ENCODE measurements at regions not wholly inside any gene's neighbourhood (a gene's known extent, or its start where the extent isn't known, plus 50 kb on each side); places are given as distances from the start of the nearest gene placed in this dataset.

DNA sequence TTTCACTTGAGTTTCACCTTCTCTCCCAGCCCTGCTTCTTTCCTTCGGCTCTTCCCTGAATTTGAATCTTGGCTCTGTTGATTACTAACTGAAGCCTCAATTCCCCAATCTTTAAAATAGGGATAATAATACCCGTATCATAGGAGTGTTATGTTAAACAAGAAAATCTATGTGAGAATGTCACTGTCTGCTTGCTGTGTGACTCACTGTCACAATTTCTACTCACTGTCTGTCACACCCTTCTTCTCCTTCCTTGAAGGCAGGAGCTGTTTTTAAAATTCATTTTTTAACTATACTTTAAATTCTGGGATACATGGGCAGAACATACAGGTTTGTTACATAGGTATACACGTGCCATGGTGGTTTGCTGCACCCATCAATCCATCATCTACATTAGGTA is 141.6 kb upstream of the CXCR4 start:
- TF ChIP-seq, protein P1, sequence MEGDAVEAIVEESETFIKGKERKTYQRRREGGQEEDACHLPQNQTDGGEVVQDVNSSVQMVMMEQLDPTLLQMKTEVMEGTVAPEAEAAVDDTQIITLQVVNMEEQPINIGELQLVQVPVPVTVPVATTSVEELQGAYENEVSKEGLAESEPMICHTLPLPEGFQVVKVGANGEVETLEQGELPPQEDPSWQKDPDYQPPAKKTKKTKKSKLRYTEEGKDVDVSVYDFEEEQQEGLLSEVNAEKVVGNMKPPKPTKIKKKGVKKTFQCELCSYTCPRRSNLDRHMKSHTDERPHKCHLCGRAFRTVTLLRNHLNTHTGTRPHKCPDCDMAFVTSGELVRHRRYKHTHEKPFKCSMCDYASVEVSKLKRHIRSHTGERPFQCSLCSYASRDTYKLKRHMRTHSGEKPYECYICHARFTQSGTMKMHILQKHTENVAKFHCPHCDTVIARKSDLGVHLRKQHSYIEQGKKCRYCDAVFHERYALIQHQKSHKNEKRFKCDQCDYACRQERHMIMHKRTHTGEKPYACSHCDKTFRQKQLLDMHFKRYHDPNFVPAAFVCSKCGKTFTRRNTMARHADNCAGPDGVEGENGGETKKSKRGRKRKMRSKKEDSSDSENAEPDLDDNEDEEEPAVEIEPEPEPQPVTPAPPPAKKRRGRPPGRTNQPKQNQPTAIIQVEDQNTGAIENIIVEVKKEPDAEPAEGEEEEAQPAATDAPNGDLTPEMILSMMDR (optimal IDR thresholded peaks at IDR 0.05 in 1 of 3, IDR thresholded peaks at IDR 0.05 in 1 of 3, conservative IDR thresholded peaks at IDR 0.05 in 1 of 3; ENCODE audit: extremely low read depth in 1 of 3, insufficient read depth in 2 of 3, low read length in 3 of 3): no peak
- TF ChIP-seq EZH2 (IDR thresholded peaks at IDR 0.05; ENCODE audit: low read length): no peak

All from keratinocyte (primary cell).